ENCODE measurements at regions not wholly inside any gene's neighbourhood (a gene's known extent, or its start where the extent isn't known, plus 50 kb on each side); places are given as distances from the start of the nearest gene placed in this dataset.

DNA sequence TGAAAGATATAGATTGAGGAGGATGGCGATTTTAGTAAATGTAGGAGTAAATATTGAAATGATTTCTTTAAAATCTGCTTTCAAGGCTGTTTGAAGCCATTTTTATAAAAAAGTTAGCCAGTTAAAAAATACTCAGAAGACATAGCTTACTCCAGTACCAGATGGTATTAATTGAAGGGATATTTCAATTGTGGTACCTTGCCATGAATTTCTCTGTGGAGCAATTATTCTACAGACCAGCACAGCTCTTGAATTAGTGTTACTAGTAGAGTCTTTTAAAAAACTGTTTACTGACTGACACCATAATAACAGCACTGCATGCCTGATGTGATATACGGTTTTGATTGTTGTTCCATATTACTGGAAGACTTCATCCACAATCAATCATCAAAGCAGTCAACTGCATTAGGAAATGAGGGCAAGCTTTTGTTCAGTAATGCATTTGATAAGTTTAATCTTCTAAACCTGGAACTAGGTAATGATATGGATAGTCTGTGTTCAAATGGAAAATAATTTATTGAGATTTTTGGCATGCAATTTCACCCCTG, 106.4 kb downstream of the MFSD1 start:
- Mint-ChIP-seq H3K27ac (no peak overlapping the region), H3K4me1 (no peaks in the 10 kb centered on the region), H3K36me3 (ENCODE audit: low read depth) (no peaks in the 10 kb centered on the region), H3K4me3 (no peak overlapping the region), H3K9me3 (no peaks in the 10 kb centered on the region), H3K27me3 (ENCODE audit: insufficient read depth) (peaks cover 81% of the 10 kb centered on the region)
- TF ChIP-seq, protein P1, sequence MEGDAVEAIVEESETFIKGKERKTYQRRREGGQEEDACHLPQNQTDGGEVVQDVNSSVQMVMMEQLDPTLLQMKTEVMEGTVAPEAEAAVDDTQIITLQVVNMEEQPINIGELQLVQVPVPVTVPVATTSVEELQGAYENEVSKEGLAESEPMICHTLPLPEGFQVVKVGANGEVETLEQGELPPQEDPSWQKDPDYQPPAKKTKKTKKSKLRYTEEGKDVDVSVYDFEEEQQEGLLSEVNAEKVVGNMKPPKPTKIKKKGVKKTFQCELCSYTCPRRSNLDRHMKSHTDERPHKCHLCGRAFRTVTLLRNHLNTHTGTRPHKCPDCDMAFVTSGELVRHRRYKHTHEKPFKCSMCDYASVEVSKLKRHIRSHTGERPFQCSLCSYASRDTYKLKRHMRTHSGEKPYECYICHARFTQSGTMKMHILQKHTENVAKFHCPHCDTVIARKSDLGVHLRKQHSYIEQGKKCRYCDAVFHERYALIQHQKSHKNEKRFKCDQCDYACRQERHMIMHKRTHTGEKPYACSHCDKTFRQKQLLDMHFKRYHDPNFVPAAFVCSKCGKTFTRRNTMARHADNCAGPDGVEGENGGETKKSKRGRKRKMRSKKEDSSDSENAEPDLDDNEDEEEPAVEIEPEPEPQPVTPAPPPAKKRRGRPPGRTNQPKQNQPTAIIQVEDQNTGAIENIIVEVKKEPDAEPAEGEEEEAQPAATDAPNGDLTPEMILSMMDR (conservative IDR thresholded peaks at IDR 0.05), result peak; percentile 50
- Histone ChIP-seq H3K27ac (ENCODE audit: low read depth, low read length) (no peak overlapping the region), H3K36me3 (ENCODE audit: control insufficient read depth, insufficient read depth, low read length) (no peaks in the 10 kb centered on the region), H3K9ac (ENCODE audit: extremely low read depth, low read length, poor library complexity, severe bottlenecking) (no peak overlapping the region), H3K4me1 (ENCODE audit: control insufficient read depth, insufficient read depth, low read length) (no peaks in the 10 kb centered on the region), H3K4me3 (ENCODE audit: low read length) (no peak overlapping the region), H3K27me3 (ENCODE audit: control insufficient read depth, insufficient read depth, low read length, poor library complexity, severe bottlenecking) (peaks cover 77% of the 10 kb centered on the region), H3K9me3 (ENCODE audit: control insufficient read depth, low read length) (no peaks in the 10 kb centered on the region)
- WGBS, 2 experiments (ENCODE audit: insufficient coverage in 1 of 2, insufficient read length in 1 of 2), result 92 to 95% methylated on average over 2 of the region's 2 CpGs
- DNase-seq, result no peak

DNA sequence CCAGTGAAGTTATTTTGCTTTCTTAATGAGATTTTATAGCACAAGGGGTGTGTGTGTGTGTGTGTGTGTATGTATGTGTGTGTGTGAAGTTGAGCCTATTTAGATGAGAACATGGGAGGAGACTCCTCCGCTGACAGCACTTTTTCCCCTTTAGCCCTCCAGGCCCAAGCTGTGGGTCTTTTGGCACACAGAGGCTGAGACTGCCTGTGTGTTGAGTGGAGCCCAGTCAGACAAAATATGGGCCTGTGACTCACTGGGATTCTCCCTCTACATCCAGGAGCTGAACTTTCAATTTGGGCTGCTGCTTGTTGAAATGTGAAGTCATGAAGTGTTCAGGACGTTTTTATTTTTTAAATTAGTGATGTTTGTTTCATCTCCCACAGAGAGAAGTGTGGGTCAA, 108.0 kb downstream of the MFSD1 start:
- TF ChIP-seq, protein P1 (conservative IDR thresholded peaks at IDR 0.05), result no peak
- H3K27me3 ChIP-seq (ENCODE audit: control insufficient read depth, insufficient read depth, low read length, poor library complexity, severe bottlenecking), result peaks cover 70% of the 10 kb centered on the region

GRCh38 chr3:158911586-158911985, 109.7 kb downstream of the MFSD1 start:
- Mint-ChIP-seq H3K4me1 (peaks cover 5% of the 10 kb centered on the region), H3K36me3 (ENCODE audit: low read depth) (no peaks in the 10 kb centered on the region), H3K9me3 (no peaks in the 10 kb centered on the region), H3K27me3 (ENCODE audit: insufficient read depth) (peaks cover 68% of the 10 kb centered on the region), H3K4me3 (no peak overlapping the region), H3K27ac (no peak overlapping the region)
- 94% methylated on average over 6 of the region's 6 CpGs; no CpG with 5 or more reads in 1 of the 2 experiments for WGBS, 2 experiments (ENCODE audit: insufficient coverage in 1 of 2, insufficient read length in 1 of 2)
- Histone ChIP-seq H3K27me3 (ENCODE audit: control insufficient read depth, insufficient read depth, low read length, poor library complexity, severe bottlenecking) (peaks cover 66% of the 10 kb centered on the region), H3K9me3 (ENCODE audit: control insufficient read depth, low read length) (no peaks in the 10 kb centered on the region), H3K27ac (ENCODE audit: low read depth, low read length) (no peak overlapping the region), H3K4me3 (ENCODE audit: low read length) (no peak overlapping the region), H3K9ac (ENCODE audit: extremely low read depth, low read length, poor library complexity, severe bottlenecking) (no peak overlapping the region), H3K36me3 (ENCODE audit: control insufficient read depth, insufficient read depth, low read length) (no peaks in the 10 kb centered on the region), H3K4me1 (ENCODE audit: control insufficient read depth, insufficient read depth, low read length) (no peaks in the 10 kb centered on the region)
- TF ChIP-seq, protein P1 (conservative IDR thresholded peaks at IDR 0.05), result no peak
- DNase-seq, result no peak

More for the DNA sequence above, 108.0 kb downstream of the MFSD1 start:
- no peak for DNase-seq
- Mint-ChIP-seq H3K27me3 (ENCODE audit: insufficient read depth) (peaks cover 74% of the 10 kb centered on the region), H3K4me3 (no peak overlapping the region), H3K9me3 (no peaks in the 10 kb centered on the region), H3K4me1 (no peaks in the 10 kb centered on the region), H3K27ac (no peak overlapping the region), H3K36me3 (ENCODE audit: low read depth) (no peaks in the 10 kb centered on the region)
- Histone ChIP-seq H3K4me1 (ENCODE audit: control insufficient read depth, insufficient read depth, low read length) (no peaks in the 10 kb centered on the region), H3K36me3 (ENCODE audit: control insufficient read depth, insufficient read depth, low read length) (no peaks in the 10 kb centered on the region), H3K9me3 (ENCODE audit: control insufficient read depth, low read length) (no peaks in the 10 kb centered on the region), H3K27ac (ENCODE audit: low read depth, low read length) (no peak overlapping the region), H3K9ac (ENCODE audit: extremely low read depth, low read length, poor library complexity, severe bottlenecking) (no peak overlapping the region), H3K4me3 (ENCODE audit: low read length) (no peak overlapping the region)
- 70% methylated on average over 2 of the region's 2 CpGs; no CpG with 5 or more reads in 1 of the 2 experiments for WGBS, 2 experiments (ENCODE audit: insufficient coverage in 1 of 2, insufficient read length in 1 of 2)

Data from endodermal cell (in vitro differentiated cells).